NT2/D1 (cell line): ENCODE measurements at regions not wholly inside any gene's neighbourhood (a gene's known extent, or its start where the extent isn't known, plus 50 kb on each side); places are given as distances from the start of the nearest gene placed in this dataset.
"Not testable (repeated sequence)": the region's sequence is repeated elsewhere in the genome, so short reads cannot be mapped to it uniquely, and the experiment has no call there.

ENCODE experiments used
- DNase-seq: peaks from one replicate; pipeline ENCODE4 v3.0.0-alpha.2; 2011; ENCODE audit warnings: low read depth, low spot score
- H3K27me3 ChIP-seq: 2 replicates; pipeline ENCODE4 v1.6.0; 2011; ENCODE audit warnings: mild to moderate bottlenecking; ENCODE audit not compliant: insufficient read length, insufficient read depth
- H3K36me3 ChIP-seq: 2 replicates; pipeline ENCODE4 v1.6.1; 2011; ENCODE audit warnings: mild to moderate bottlenecking, low read length, mixed read lengths; ENCODE audit not compliant: insufficient read depth, insufficient read length
- H3K4me1 ChIP-seq: 2 replicates; pipeline ENCODE4 v1.5.1; 2011; ENCODE audit not compliant: insufficient read depth, insufficient read length
- H3K4me3 ChIP-seq: 2 replicates; pipeline ENCODE4 v1.5.1; 2011; ENCODE audit warnings: low read depth; ENCODE audit not compliant: insufficient read length
- H3K9ac ChIP-seq: 2 replicates; pipeline ENCODE4 v1.6.0; 2011; ENCODE audit warnings: low read depth; ENCODE audit not compliant: insufficient read length
- H3K9me3 ChIP-seq: 2 replicates; pipeline ENCODE4 v1.5.1; 2011; ENCODE audit warnings: mild to moderate bottlenecking, low read length; ENCODE audit not compliant: insufficient read depth
- SUZ12 ChIP-seq: IDR thresholded peaks from 2 replicates; pipeline ENCODE4 v1.6.1; 2011; ENCODE audit not compliant: insufficient read length, insufficient read depth; ENCODE audit errors: extremely low read depth
- YY1 ChIP-seq: IDR thresholded peaks from 2 replicates; pipeline ENCODE4 v1.6.1; 2011; ENCODE audit not compliant: insufficient read length, insufficient read depth
- ZNF274 ChIP-seq: IDR thresholded peaks from 2 replicates; pipeline ENCODE4 v1.6.1; 2011; ENCODE audit warnings: mild to moderate bottlenecking, low read depth, low read length

DNA sequence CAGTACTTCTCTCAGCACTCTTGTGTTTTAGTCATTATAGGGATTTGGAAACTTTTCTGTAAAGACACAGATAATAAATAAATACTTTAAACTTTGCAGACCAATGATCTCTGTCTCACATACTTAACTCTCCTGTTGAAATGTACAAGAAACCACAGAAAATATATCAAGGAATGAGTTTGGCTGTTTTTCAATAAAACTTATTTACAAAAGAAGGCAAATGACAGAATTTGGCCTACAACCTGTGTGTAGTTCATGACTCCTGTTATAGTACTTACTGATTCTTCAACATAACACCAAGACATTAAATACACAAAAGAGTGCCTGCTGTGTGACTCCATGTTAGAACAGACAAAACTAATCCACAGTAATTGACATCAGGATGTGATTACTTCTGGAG, 510.0 kb upstream of the PHF14 start:
- no peak overlapping the region for H3K9ac ChIP-seq
- no peak for TF ChIP-seq YY1
- H3K36me3 ChIP-seq: no peaks in the 10 kb centered on the region
- no peaks in the 10 kb centered on the region for H3K27me3 ChIP-seq
- no peak for DNase-seq
- H3K4me3 ChIP-seq: no peak overlapping the region
- H3K4me1 ChIP-seq: no peaks in the 10 kb centered on the region
- no peaks in the 10 kb centered on the region for H3K9me3 ChIP-seq

DNA sequence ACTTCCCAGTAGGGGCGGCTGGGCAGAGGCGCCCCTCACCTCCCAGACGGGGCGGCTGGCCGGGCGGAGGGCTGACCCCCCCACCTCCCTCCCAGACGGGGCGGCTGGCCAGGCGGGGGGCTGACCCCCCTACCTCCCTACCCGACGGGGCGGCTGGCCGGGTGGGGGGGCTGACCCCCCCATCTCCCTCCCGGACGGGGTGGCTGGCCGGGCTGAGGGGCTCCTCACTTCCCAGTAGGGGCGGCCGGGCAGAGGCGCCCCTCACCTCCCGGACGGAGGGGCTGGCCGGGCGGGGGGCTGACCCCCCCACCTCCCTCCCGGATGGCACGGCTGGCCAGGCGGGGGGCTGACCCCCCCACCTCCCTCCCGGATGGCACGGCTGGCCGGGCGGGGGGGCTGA, 508.1 kb upstream of the PHF14 start:
- not testable (repeated sequence) for H3K4me1 ChIP-seq, H3K4me3 ChIP-seq, H3K36me3 ChIP-seq, DNase-seq, H3K9me3 ChIP-seq, H3K9ac ChIP-seq, H3K27me3 ChIP-seq

DNA sequence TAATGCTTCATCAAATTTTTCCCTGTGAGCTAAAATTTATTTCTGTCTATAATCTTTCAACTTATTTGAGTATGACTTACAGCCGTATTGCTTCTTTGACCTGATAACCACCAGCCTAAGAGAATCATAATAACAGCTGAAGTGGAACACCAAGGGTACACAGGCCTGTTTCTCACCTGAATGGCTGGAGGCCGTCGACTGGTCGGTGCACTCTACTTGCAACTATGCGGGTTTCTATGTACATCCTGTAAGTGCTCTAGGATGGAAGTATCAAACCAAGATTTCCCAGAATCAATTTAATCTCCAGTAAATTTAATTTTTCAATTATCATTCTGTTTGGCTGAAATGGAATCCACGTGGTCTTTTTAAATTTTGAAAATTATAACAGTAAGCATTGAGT, 504.8 kb upstream of the PHF14 start:
- Histone ChIP-seq H3K4me3 (no peak overlapping the region), H3K9ac (no peak overlapping the region), H3K36me3 (no peaks in the 10 kb centered on the region), H3K27me3 (no peaks in the 10 kb centered on the region), H3K4me1 (no peaks in the 10 kb centered on the region), H3K9me3 (no peaks in the 10 kb centered on the region)
- no peak for DNase-seq
- no peak for TF ChIP-seq YY1
- no peak for TF ChIP-seq SUZ12
- TF ChIP-seq ZNF274: no peak

DNA sequence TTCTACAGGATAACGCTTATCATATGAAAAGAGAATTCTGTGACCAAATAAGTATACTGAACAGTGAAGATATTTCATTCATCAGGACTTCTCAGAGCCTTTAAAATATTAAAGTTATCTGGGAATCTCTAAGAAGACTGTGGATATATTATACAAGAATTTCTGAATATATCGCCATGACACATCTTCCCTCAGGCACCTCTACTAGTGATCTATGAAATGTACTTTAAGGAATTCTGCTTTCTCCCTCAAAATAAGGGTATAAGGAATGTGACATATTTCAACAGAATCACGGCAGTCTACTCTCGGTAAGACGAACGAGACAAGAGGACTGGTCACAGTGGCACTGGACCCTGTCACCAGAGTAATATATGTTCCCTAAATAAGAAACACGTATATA, 504.2 kb upstream of the PHF14 start:
- Histone ChIP-seq H3K36me3 (no peaks in the 10 kb centered on the region), H3K4me1 (no peaks in the 10 kb centered on the region), H3K9me3 (no peaks in the 10 kb centered on the region), H3K27me3 (no peaks in the 10 kb centered on the region), H3K4me3 (no peak overlapping the region), H3K9ac (no peak overlapping the region)
- no peak for DNase-seq
- TF ChIP-seq ZNF274 (no peak), SUZ12 (no peak), YY1 (no peak)

DNA sequence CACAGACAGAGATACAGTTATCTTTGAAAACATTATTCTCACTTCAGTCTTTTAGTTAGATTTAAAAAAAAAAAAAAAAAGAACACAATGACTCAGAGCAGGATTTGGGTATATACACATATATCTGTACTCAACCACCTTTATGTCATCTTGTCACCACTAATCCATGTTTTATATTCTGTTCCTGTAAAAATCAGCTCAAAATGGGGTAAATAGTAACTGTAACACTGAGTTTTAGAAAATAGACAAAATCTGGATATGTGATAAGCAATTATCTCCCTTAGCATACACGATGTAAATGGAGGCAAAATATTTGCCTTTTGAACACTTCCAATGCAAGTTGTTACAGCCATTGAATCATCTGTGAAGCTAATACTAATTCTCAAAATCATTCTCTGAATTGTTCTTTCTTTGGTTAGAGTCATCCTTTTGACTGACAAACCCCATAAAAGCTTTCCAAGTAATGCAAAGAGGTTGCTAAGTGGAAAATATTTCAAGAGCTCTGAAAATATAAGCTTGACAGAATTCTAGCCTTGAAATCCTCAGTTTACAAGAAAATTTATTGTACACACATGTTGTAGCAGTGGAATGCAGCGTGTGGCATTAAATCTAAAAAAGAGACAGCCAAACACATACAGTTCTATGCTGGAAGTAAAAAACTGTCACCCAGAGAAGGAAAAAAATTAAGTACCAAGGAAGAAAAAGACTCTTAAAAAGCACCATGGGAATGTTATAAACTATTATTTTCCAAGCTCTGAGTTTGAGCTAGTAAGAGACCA, 502.2 kb upstream of the PHF14 start:
- H3K4me1 ChIP-seq: no peaks in the 10 kb centered on the region
- no peaks in the 10 kb centered on the region for H3K36me3 ChIP-seq
- H3K4me3 ChIP-seq: no peak overlapping the region
- H3K27me3 ChIP-seq: no peaks in the 10 kb centered on the region
- H3K9ac ChIP-seq: no peak overlapping the region
- no peak for DNase-seq
- no peaks in the 10 kb centered on the region for H3K9me3 ChIP-seq
- TF ChIP-seq YY1 (no peak), SUZ12 (no peak), ZNF274 (no peak)

DNA sequence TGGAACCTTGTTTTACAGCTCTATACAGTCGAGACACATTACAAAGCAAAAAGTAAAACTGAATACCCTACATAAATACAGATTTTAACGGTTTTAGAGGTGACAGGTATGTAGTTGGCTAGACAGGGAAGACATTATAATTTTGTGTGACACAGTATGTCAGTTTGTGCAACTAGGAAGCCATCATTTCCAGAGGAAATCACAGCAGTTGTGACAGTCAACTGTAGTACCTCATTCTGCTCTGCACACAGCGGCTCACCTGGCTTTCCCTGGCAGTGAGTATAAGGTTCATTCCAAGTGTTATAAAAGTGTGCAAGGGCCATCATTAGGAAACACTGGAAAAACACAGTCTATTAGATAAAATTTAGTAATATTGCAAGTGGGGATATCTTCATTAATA, 501.6 kb upstream of the PHF14 start:
- H3K4me1 ChIP-seq: no peaks in the 10 kb centered on the region
- H3K36me3 ChIP-seq: no peaks in the 10 kb centered on the region
- H3K27me3 ChIP-seq: no peaks in the 10 kb centered on the region
- H3K9me3 ChIP-seq: no peaks in the 10 kb centered on the region
- no peak for DNase-seq
- H3K9ac ChIP-seq: no peak overlapping the region
- H3K4me3 ChIP-seq: no peak overlapping the region
- TF ChIP-seq YY1: no peak
- no peak for TF ChIP-seq SUZ12
- TF ChIP-seq ZNF274: no peak

DNA sequence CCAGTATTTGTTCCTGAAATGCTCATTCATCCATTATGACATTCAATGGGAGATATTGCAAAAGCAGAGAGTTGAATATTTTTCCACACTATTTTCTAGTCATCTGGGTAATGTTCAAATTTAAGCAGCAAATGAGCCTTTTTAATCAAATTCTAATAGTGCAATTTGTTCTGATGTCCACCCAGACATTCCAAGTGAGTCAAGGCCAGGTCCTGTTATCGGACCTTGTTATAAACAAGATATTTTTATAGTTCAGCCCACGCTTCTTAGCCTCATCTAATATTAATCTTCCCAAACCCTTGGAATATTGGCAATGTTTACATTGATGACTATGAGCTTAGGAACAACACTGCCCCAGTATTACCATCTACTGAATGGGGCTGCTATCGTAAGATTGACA, 500.1 kb upstream of the PHF14 start:
- no peaks in the 10 kb centered on the region for H3K36me3 ChIP-seq
- no peak overlapping the region for H3K4me3 ChIP-seq
- no peak for TF ChIP-seq ZNF274
- no peak for TF ChIP-seq YY1
- TF ChIP-seq SUZ12: no peak
- DNase-seq: no peak
- no peaks in the 10 kb centered on the region for H3K4me1 ChIP-seq
- H3K9ac ChIP-seq: no peak overlapping the region
- no peaks in the 10 kb centered on the region for H3K9me3 ChIP-seq
- H3K27me3 ChIP-seq: no peaks in the 10 kb centered on the region

DNA sequence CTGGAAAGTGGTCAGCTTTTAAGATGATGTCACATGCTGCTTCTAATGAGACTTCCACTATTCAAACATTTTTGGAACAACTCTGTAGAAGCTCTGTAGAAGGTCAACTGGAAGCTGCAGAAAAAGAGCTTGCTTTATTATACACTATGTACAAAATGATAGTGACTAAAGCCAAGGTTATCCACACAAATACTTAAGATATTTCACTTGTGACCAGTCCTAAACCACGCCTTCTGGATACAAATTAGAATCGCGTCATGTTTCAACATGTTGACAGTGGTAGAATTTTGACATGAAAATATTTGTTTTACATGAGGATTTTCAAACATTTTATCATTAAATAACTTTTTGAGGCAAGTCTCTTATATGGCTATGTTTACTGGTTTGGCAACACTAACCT, 499.6 kb upstream of the PHF14 start:
- no peak overlapping the region for H3K4me3 ChIP-seq
- TF ChIP-seq ZNF274 (no peak), YY1 (no peak), SUZ12 (no peak)
- no peaks in the 10 kb centered on the region for H3K36me3 ChIP-seq
- no peak for DNase-seq
- no peaks in the 10 kb centered on the region for H3K27me3 ChIP-seq
- no peak overlapping the region for H3K9ac ChIP-seq
- H3K4me1 ChIP-seq: no peaks in the 10 kb centered on the region
- no peaks in the 10 kb centered on the region for H3K9me3 ChIP-seq
